Hepatocyte (in vitro differentiated cells): ENCODE measurements at regions not wholly inside any gene's neighbourhood (a gene's known extent, or its start where the extent isn't known, plus 50 kb on each side); places are given as distances from the start of the nearest gene placed in this dataset.
"Not testable (repeated sequence)": the region's sequence is repeated elsewhere in the genome, so short reads cannot be mapped to it uniquely, and the experiment has no call there.

Source experiments
- DNase-seq: peaks from one replicate; pipeline ENCODE4 v3.0.0-alpha.2; 2016; ENCODE audit warnings: low spot score
- H2AFZ ChIP-seq: fragments of 200-600 bp; sonication (generic); 2 replicates; pipeline ENCODE4 v1.6.0; 2016; ENCODE audit warnings: antibody characterized with exemption, mild to moderate bottlenecking
- H3K27ac ChIP-seq: fragments of 200-600 bp; sonication (generic); 2 replicates; pipeline ENCODE4 v1.5.1; 2016; ENCODE audit warnings: mild to moderate bottlenecking
- H3K27me3 ChIP-seq: fragments of 200-600 bp; sonication (generic); 2 replicates; pipeline ENCODE4 v1.6.1; 2016
- H3K36me3 ChIP-seq: fragments of 200-600 bp; sonication (generic); replicated peaks from 2 replicates; pipeline ENCODE4 v1.5.1; 2016; ENCODE audit warnings: low read depth; ENCODE audit not compliant: insufficient read depth
- H3K4me1 ChIP-seq: fragments of 200-600 bp; sonication (generic); 2 replicates; pipeline ENCODE4 v1.5.1; 2016; ENCODE audit warnings: mild to moderate bottlenecking, moderate library complexity; ENCODE audit not compliant: insufficient read depth
- H3K4me2 ChIP-seq: fragments of 200-600 bp; sonication (generic); 2 replicates; pipeline ENCODE4 v1.6.0; 2016
- H3K4me3 ChIP-seq: fragments of 200-600 bp; sonication (generic); 2 replicates; pipeline ENCODE4 v1.5.1; 2016; ENCODE audit warnings: mild to moderate bottlenecking
- H3K79me2 ChIP-seq: fragments of 200-600 bp; sonication (generic); 2 replicates; pipeline ENCODE4 v1.6.0; 2017; ENCODE audit warnings: mild to moderate bottlenecking
- H3K9me2 ChIP-seq: fragments of 200-600 bp; sonication (generic); replicated peaks from 2 replicates; pipeline ENCODE4 v1.6.0; 2017; ENCODE audit warnings: mild to moderate bottlenecking; ENCODE audit not compliant: insufficient read depth
- H3K9me3 ChIP-seq: fragments of 200-600 bp; sonication (generic); 2 replicates; pipeline ENCODE4 v1.5.1; 2016; ENCODE audit warnings: low read depth, mild to moderate bottlenecking
- H4K20me1 ChIP-seq: fragments of 200-600 bp; sonication (generic); 2 replicates; pipeline ENCODE4 v1.6.0; 2016; ENCODE audit warnings: mild to moderate bottlenecking; ENCODE audit not compliant: insufficient read depth, poor library complexity, severe bottlenecking
- EZH2 ChIP-seq: fragments of 200-600 bp; sonication (generic); IDR thresholded peaks from 2 replicates; pipeline ENCODE4 v1.6.1; 2016; ENCODE audit warnings: antibody characterized with exemption, mild to moderate bottlenecking, borderline replicate concordance
- EZH2phosphoT487 ChIP-seq: fragments of 200-600 bp; sonication (generic); IDR thresholded peaks from one replicate; pipeline ENCODE4 v1.6.1; 2018; ENCODE audit warnings: antibody characterized with exemption, mild to moderate bottlenecking, low read depth, moderate library complexity; ENCODE audit not compliant: unreplicated experiment, severe bottlenecking
- WGBS: methylation state at CpG from one replicate; pipeline ENCODE4 v1.1.6; 2016; ENCODE audit warnings: low lambda C conversion rate; ENCODE audit errors: missing lambda C conversion rate; 5-methylcytosine and 5-hydroxymethylcytosine counted together
- TF ChIP-seq, protein P1 (sequence below): fragments of 200-600 bp; sonication (generic); IDR thresholded peaks from 2 replicates; pipeline ENCODE4 v1.5.1; 2016; ENCODE audit warnings: antibody characterized with exemption, mild to moderate bottlenecking; ENCODE audit not compliant: poor library complexity

DNA sequence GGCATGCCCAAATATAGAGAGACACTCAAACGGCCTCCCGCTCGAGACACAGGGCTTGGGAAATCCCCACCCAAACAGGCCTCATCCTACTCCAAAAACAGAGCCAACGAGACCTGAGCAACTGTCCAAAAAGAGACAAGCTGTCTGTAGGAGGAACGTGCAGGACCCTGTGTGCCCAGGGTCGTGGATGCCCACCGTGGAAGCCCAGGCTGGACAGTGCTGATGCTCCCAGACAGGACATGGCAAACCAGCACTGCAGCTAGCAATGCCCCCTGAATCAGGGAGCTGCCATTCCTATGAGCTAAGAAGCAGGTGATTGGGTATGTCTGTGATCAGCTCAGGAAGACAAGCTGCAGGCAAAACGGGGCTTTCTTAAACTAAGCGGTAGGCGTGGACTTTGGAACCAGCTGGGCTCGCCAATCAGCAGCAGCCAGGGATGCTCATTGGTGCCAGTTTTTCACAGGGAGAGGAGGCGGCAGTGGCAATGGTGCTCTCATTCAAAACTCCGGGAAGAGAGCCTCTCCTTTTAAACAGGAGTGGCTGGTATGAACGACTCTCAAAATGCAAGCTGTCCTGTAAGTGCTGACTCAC, 113.1 kb upstream of the IRX2 start:
- WGBS: 81% methylated on average over 13 of the region's 14 CpGs
- Histone ChIP-seq H3K36me3 (no peaks in the 10 kb centered on the region), H3K79me2 (no peaks in the 10 kb centered on the region)

DNA sequence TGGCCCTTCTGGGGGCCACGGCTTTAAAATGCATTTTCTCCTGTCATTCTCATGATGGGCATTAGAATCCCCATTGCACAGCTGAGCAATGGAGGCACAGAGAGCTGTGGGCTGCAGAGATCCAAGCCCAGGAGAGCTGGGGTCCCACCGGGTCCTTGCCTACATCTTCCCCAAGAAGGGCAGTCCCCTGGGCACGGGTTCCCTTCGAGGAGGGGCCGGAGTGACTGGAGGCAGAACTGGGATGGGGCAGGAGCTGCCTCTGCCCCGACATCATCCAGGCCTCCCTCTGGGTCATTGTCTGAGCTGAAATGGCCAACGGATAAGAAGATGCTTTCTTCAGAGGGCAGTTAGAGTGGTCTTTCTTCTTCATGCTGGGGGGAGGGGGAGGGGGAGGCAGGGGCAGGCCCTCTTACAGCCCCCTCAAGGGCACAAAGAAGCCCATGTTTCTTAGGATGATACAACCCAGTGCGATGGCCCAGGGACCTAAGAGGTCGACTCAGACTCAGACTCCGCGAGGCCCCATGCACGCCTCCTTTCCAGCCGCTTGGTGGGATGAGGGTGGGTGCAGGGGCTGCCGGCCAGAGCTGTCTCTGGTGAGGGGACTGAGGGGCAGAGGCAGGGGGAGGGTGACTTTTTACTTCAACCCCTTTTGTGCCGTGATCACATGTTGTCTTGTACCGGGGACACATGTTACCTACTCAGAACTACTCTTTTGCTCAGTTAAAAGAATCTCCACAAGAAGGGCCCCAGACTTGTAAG, 112.4 kb upstream of the IRX2 start:
- no peaks in the 10 kb centered on the region for H3K9me3 ChIP-seq
- DNase-seq: no peak
- H3K36me3 ChIP-seq: no peaks in the 10 kb centered on the region
- no peak overlapping the region for H2AFZ ChIP-seq
- no peaks in the 10 kb centered on the region for H3K79me2 ChIP-seq
- no peak overlapping the region for H3K4me3 ChIP-seq
- no peak overlapping the region for H3K27ac ChIP-seq
- no peaks in the 10 kb centered on the region for H3K9me2 ChIP-seq
- H3K27me3 ChIP-seq: no peaks in the 10 kb centered on the region
- 91% methylated on average over 16 of the region's 16 CpGs for WGBS
- H4K20me1 ChIP-seq: no peaks in the 10 kb centered on the region
- H3K4me2 ChIP-seq: no peak overlapping the region
- no peak for TF ChIP-seq EZH2
- no peak for TF ChIP-seq EZH2phosphoT487
- TF ChIP-seq, protein P1, sequence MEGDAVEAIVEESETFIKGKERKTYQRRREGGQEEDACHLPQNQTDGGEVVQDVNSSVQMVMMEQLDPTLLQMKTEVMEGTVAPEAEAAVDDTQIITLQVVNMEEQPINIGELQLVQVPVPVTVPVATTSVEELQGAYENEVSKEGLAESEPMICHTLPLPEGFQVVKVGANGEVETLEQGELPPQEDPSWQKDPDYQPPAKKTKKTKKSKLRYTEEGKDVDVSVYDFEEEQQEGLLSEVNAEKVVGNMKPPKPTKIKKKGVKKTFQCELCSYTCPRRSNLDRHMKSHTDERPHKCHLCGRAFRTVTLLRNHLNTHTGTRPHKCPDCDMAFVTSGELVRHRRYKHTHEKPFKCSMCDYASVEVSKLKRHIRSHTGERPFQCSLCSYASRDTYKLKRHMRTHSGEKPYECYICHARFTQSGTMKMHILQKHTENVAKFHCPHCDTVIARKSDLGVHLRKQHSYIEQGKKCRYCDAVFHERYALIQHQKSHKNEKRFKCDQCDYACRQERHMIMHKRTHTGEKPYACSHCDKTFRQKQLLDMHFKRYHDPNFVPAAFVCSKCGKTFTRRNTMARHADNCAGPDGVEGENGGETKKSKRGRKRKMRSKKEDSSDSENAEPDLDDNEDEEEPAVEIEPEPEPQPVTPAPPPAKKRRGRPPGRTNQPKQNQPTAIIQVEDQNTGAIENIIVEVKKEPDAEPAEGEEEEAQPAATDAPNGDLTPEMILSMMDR: no peak
- H3K4me1 ChIP-seq: no peaks in the 10 kb centered on the region

More for the DNA sequence above, 113.1 kb upstream of the IRX2 start:
- no peak for DNase-seq
- Histone ChIP-seq H2AFZ (no peak overlapping the region), H3K9me3 (no peaks in the 10 kb centered on the region), H3K4me3 (no peak overlapping the region), H4K20me1 (no peaks in the 10 kb centered on the region), H3K4me1 (no peaks in the 10 kb centered on the region), H3K4me2 (no peak overlapping the region), H3K9me2 (no peaks in the 10 kb centered on the region), H3K27me3 (no peaks in the 10 kb centered on the region), H3K27ac (no peak overlapping the region)
- TF ChIP-seq, protein P1: no peak
- no peak for TF ChIP-seq EZH2
- no peak for TF ChIP-seq EZH2phosphoT487

DNA sequence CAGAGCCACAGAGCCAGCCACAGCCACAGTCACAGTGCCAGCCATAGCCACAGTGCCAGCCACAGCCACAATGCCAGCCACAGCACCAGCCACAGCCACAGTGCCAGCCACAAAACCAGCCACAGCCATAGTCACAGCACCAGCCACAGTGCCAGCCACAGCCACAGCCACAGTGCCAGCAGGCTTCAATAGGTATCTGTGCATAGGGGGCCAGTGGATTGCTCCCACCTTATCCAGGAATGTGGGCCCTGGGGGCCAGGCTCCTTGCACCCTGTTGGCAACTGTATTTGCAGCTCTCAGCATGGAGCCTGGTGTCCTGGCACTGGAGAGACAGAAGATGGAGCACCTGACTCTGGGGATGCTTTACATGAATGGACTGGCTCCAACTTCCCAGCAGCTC, 111.7 kb upstream of the IRX2 start:
- Histone ChIP-seq H3K9me2 (no peaks in the 10 kb centered on the region), H3K79me2 (no peaks in the 10 kb centered on the region), H3K4me1 (no peaks in the 10 kb centered on the region), H3K36me3 (no peaks in the 10 kb centered on the region), H3K27me3 (no peaks in the 10 kb centered on the region), H3K4me2 (no peak overlapping the region), H3K27ac (no peak overlapping the region), H4K20me1 (no peaks in the 10 kb centered on the region), H3K9me3 (no peaks in the 10 kb centered on the region), H3K4me3 (no peak overlapping the region), H2AFZ (no peak overlapping the region)
- DNase-seq: no peak
- TF ChIP-seq EZH2 (no peak), EZH2phosphoT487 (no peak)
- TF ChIP-seq, protein P1: no peak

DNA sequence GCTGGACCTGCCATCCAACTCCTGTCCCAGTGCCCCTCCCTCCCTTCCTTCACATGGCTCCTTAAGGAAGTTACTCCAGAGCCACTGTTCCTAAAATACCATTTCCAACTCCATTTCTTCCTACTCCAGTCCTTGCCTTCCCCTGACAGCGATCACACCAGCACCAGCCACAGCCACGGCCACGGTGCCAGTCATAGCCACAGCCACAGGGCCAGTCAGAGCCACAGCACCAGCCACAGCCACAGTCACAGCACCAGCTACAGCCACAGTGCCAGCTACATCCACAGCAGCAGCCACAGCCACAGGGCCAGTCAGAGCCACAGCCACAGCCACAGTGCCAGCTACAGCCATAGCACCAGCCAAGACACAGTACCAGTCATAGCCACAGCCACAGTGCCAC, 110.7 kb upstream of the IRX2 start:
- H2AFZ ChIP-seq, H3K9me3 ChIP-seq, H3K9me2 ChIP-seq, DNase-seq, H3K27ac ChIP-seq, H3K4me3 ChIP-seq, H3K36me3 ChIP-seq, H3K4me2 ChIP-seq, H3K79me2 ChIP-seq, H3K27me3 ChIP-seq, H3K4me1 ChIP-seq, H4K20me1 ChIP-seq: not testable (repeated sequence)
- 97% methylated on average over 3 of the region's 3 CpGs for WGBS
